GM19372 (cell line): ENCODE measurements at regions not wholly inside any gene's neighbourhood (a gene's known extent, or its start where the extent isn't known, plus 50 kb on each side); places are given as distances from the start of the nearest gene placed in this dataset.

ENCODE experiments used
- ATAC-seq: cut with Tn5 transposase; IDR thresholded peaks from one replicate; pipeline ENCODE4 v1.9.1; 2021; ENCODE audit warnings: mild to moderate bottlenecking, low read depth, moderate library complexity; ENCODE audit not compliant: unreplicated experiment

- ATAC-seq = no peak
Measured at GRCh38 chr6:90346729-90347128, 50.1 kb upstream of the BACH2 start.
